HCT116 (cell line): ENCODE measurements at regions not wholly inside any gene's neighbourhood (a gene's known extent, or its start where the extent isn't known, plus 50 kb on each side); places are given as distances from the start of the nearest gene placed in this dataset.

Source experiments
- ATAC-seq: fragments of 200-7000 bp; cut with Tn5 transposase; 2 replicates; pipeline ENCODE4 v1.9.1; 2020; ENCODE audit warnings: mild to moderate bottlenecking, moderate library complexity
- BruUV-seq: library from RNA; stranded (reverse); fragments of 400-500 nt; replicated peaks from 2 replicates; lab custom pipeline; 2021; lab: Mats Ljungman, UMichigan
- CTCF ChIA-PET: fragments of 300-600 bp; sonication (Branson Sonifier 250); formaldehyde crosslinking; loops from one replicate; lab custom pipeline; 2021; ENCODE audit warnings: antibody characterized with exemption; lab: Charles Lee
- POLR2A ChIA-PET: fragments of 300-600, 350-600 bp; sonication (Branson Sonifier 250); formaldehyde crosslinking; loops from one replicate; lab custom pipeline; 2021; ENCODE audit warnings: antibody characterized with exemption; lab: Charles Lee
- RAD21 ChIA-PET, 2 experiments: fragments of 300-600 bp; sonication (Branson Sonifier 250); formaldehyde crosslinking; loops; one replicate each; lab custom pipeline; 2023; ENCODE audit warnings: low total read pairs in 2 of 2; ENCODE audit not compliant: uncharacterized antibody in 2 of 2, unreplicated experiment in 2 of 2, low non-redundant PET in 1 of 2; lab: Charles Lee
- DNase-seq: peaks from one replicate; pipeline ENCODE4 v3.0.0-alpha.2; 2010; ENCODE audit warnings: low read depth, low spot score
- H2AFZ ChIP-seq: fragments of 200-600 bp; shearing (Covaris generic), sonication (generic); 2 replicates; pipeline ENCODE4 v1.6.1; 2017; ENCODE audit warnings: low read depth, mixed run types, mixed read lengths, antibody characterized with exemption, low read length; ENCODE audit not compliant: poor library complexity, severe bottlenecking
- H3K27ac ChIP-seq: 2 replicates; pipeline ENCODE4 v1.5.1; 2012; ENCODE audit warnings: low read depth, low read length
- H3K27me3 ChIP-seq: fragments of 200-600 bp; sonication (generic); 2 replicates; pipeline ENCODE4 v1.6.1; 2016; ENCODE audit warnings: mixed run types, low read length, mixed read lengths; ENCODE audit not compliant: insufficient read depth
- H3K36me3 ChIP-seq, 2 experiments: fragments of 200-500 bp in 1 of 2; fragments of 200-600 bp in 1 of 2; sonication (Bioruptor generic) in 1 of 2; sonication (generic) in 1 of 2; 2 replicates each; pipeline versions ENCODE4 v1.5.1 to v1.6.1; 2014 to 2016; ENCODE audit warnings: low read length in 2 of 2, inconsistent platforms in 1 of 2, mixed read lengths in 1 of 2, mixed run types in 1 of 2; ENCODE audit not compliant: insufficient read depth in 2 of 2, control insufficient read depth in 1 of 2
- H3K4me1 ChIP-seq, 2 experiments: fragments of 200-600 bp in 1 of 2; sonication (generic) in 1 of 2; 2 replicates each; pipeline versions ENCODE4 v1.5.1 to v1.6.1; 2012 to 2017; ENCODE audit warnings: low read length in 2 of 2, inconsistent platforms in 1 of 2, mild to moderate bottlenecking in 1 of 2, mixed read lengths in 1 of 2, mixed run types in 1 of 2, moderate library complexity in 1 of 2; ENCODE audit not compliant: insufficient read depth in 2 of 2, control insufficient read depth in 1 of 2
- H3K4me2 ChIP-seq: fragments of 200-600 bp; sonication (generic); 2 replicates; pipeline ENCODE4 v1.6.1; 2017; ENCODE audit warnings: mixed run types, low read length, mixed read lengths
- H3K4me3 ChIP-seq, 2 experiments: fragments of 200-600 bp in 1 of 2; sonication (generic) in 1 of 2; replicated peaks in 1 of 2; 2 replicates each; pipeline ENCODE4 v1.5.1; 2011 to 2016; ENCODE audit warnings: low read length in 2 of 2, control low read depth in 1 of 2, low read depth in 1 of 2, mild to moderate bottlenecking in 1 of 2, mixed read lengths in 1 of 2, mixed run types in 1 of 2
- H3K79me2 ChIP-seq: fragments of 200-600 bp; sonication (generic); 2 replicates; pipeline ENCODE4 v1.6.1; 2017; ENCODE audit warnings: mild to moderate bottlenecking, mixed run types, low read length, moderate library complexity, mixed read lengths; ENCODE audit not compliant: insufficient read depth
- H3K9ac ChIP-seq: fragments of 200-600 bp; sonication (generic); 2 replicates; pipeline ENCODE4 v1.6.1; 2016; ENCODE audit warnings: low read length, mixed read lengths
- H3K9me2 ChIP-seq: fragments of 200-600 bp; sonication (generic), shearing (Covaris generic); 2 replicates; pipeline ENCODE4 v1.6.1; 2017; ENCODE audit warnings: mixed run types, mild to moderate bottlenecking, moderate library complexity; ENCODE audit not compliant: insufficient read depth
- H3K9me3 ChIP-seq, 2 experiments: fragments of 200-500 bp in 1 of 2; fragments of 200-600 bp in 1 of 2; sonication (Bioruptor generic) in 1 of 2; sonication (generic) in 1 of 2; 2 replicates each; pipeline ENCODE4 v1.6.1; 2014 to 2017; ENCODE audit warnings: low read length in 2 of 2, mixed read lengths in 2 of 2, inconsistent platforms in 1 of 2, low read depth in 1 of 2, mild to moderate bottlenecking in 1 of 2, mixed run types in 1 of 2, moderate library complexity in 1 of 2; ENCODE audit not compliant: control insufficient read depth in 1 of 2, insufficient read depth in 1 of 2
- H4K20me1 ChIP-seq: fragments of 200-600 bp; sonication (generic), shearing (Covaris generic); 2 replicates; pipeline ENCODE4 v1.6.1; 2017; ENCODE audit warnings: mixed run types, mild to moderate bottlenecking, moderate library complexity; ENCODE audit not compliant: insufficient read depth
- ATF3 ChIP-seq: IDR thresholded peaks from 2 replicates; pipeline ENCODE4 v1.6.1; 2012
- CBX3 ChIP-seq: IDR thresholded peaks from 2 replicates; pipeline ENCODE4 v1.6.1; 2012; ENCODE audit warnings: low read depth
- CEBPB ChIP-seq: IDR thresholded peaks from 2 replicates; pipeline ENCODE4 v1.6.1; 2012; ENCODE audit warnings: low read depth
- EGR1 ChIP-seq: IDR thresholded peaks from 2 replicates; pipeline ENCODE4 v1.6.1; 2012; ENCODE audit warnings: low read depth
- ELF1 ChIP-seq: IDR thresholded peaks from 2 replicates; pipeline ENCODE4 v1.6.1; 2012; ENCODE audit warnings: low read depth, borderline replicate concordance
- EZH2 ChIP-seq: fragments of 200-600 bp; sonication (generic); IDR thresholded peaks from 2 replicates; pipeline ENCODE4 v1.6.1; 2017; ENCODE audit warnings: antibody characterized with exemption, mixed run types
- EZH2phosphoT487 ChIP-seq: fragments of 200-600 bp; IDR thresholded peaks from 2 replicates; pipeline ENCODE4 v1.6.1; 2018; ENCODE audit warnings: antibody characterized with exemption, borderline replicate concordance
- FOSL1 ChIP-seq: IDR thresholded peaks from 2 replicates; pipeline ENCODE4 v1.6.1; 2012; ENCODE audit warnings: low read depth
- MAX ChIP-seq: IDR thresholded peaks from 2 replicates; pipeline ENCODE4 v1.6.1; 2012
- POLR2AphosphoS5 ChIP-seq: IDR thresholded peaks from 2 replicates; pipeline ENCODE4 v1.6.1; 2011; ENCODE audit warnings: mild to moderate bottlenecking, low read depth, low read length, moderate library complexity
- REST ChIP-seq: IDR thresholded peaks from 2 replicates; pipeline ENCODE4 v1.6.1; 2012; ENCODE audit warnings: low read depth
- SIN3A ChIP-seq: IDR thresholded peaks from 2 replicates; pipeline ENCODE4 v1.6.1; 2012; ENCODE audit warnings: low read depth
- SP1 ChIP-seq: IDR thresholded peaks from 2 replicates; pipeline ENCODE4 v1.6.1; 2012; ENCODE audit warnings: low read depth
- TCF7L2 ChIP-seq: IDR thresholded peaks from 2 replicates; pipeline ENCODE4 v1.7.0; 2011; ENCODE audit warnings: borderline replicate concordance, inconsistent platforms; ENCODE audit not compliant: insufficient read depth, insufficient read length; ENCODE audit errors: extremely low read depth
- intact Hi-C: fragments of 100-400 bp; cut with micrococcal nuclease; formaldehyde crosslinking; loops from 2 replicates; pipeline ENCODE4 v1.10.0; 2022

DNA sequence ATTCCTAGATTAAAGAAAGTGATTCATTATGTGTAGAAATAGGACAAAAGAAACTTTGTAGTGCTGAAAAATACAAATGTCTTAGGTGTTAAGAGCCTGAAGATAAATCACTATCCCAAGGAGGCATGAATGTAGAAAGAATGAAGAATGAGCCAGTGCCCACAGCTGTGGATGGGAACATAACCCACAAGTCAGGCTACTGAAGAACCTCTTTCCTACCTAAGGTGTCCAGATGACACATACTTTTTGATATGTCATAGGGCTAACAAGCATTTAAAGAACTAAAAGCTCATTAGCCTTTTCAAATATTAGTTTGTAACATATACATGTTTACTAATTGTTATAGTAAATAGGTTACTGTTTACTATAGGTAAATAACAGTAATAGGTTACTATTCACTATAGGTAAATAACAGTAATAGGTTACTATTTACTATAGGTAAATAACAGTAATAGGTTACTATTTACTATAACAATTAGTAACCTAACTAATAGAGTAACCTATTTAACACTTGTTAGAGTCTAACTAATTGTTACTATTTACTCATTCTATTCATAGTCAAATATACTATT, 275.0 kb upstream of the KYNU start:
- no peaks in the 10 kb centered on the region for H3K27me3 ChIP-seq
- ChIA-PET CTCF (interaction anchor here (0.7 kb wide), 1 partner anchor 462 kb away, joined by 3 read pairs; no protein-coding TSS in a partner anchor), POLR2A (no interaction called here), RAD21 (no interaction called here)
- no peaks in the 10 kb centered on the region for H4K20me1 ChIP-seq
- intact Hi-C loops = loop anchor here (5.0 kb wide), 1 partner anchor 315 kb away; no protein-coding TSS in a partner anchor
- DNase-seq (no peak), ATAC-seq (no peak)
- H3K4me2 ChIP-seq = no peak overlapping the region
- H3K4me1 ChIP-seq = no peaks in the 10 kb centered on the region
- no peaks in the 10 kb centered on the region for H3K9me3 ChIP-seq
- no peak overlapping the region for H3K9ac ChIP-seq
- BruUV-seq = no TSS peak
- H3K27ac ChIP-seq = no peak overlapping the region
- H3K79me2 ChIP-seq = no peaks in the 10 kb centered on the region
- H2AFZ ChIP-seq = no peak overlapping the region
- H3K9me2 ChIP-seq = no peaks in the 10 kb centered on the region
- no peak overlapping the region for H3K4me3 ChIP-seq
- no peaks in the 10 kb centered on the region for H3K36me3 ChIP-seq
- TF ChIP-seq EZH2 (no peak), FOSL1 (no peak), TCF7L2 (no peak), ATF3 (no peak), MAX (no peak), ELF1 (no peak), EZH2phosphoT487 (no peak)

DNA sequence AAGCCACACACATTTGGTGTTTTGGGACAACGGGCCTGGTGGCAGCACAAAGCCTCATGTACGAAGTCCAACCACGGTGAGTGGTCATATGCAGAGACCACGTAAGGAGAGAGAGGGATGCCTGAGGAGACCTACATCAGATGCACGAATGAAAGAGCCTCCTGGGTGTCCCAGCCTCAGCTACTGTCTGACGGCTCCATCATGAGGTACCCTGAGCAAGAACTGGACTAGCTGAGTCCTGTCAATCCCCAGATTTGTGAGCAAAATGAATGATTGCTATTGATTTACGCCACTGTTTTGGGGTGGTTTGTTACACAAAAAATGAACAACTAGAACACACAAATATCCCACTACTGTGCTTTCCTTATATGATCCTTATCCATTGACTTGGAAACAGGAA, 275.7 kb upstream of the KYNU start:
- no peak overlapping the region for H2AFZ ChIP-seq
- no peak overlapping the region for H3K9ac ChIP-seq
- POLR2A ChIA-PET = no interaction called here
- H4K20me1 ChIP-seq = no peaks in the 10 kb centered on the region
- no peaks in the 10 kb centered on the region for H3K9me3 ChIP-seq
- RAD21 ChIA-PET = no interaction called here
- CTCF ChIA-PET = interaction anchor here (0.7 kb wide), 1 partner anchor 461 kb away, joined by 3 read pairs; no protein-coding TSS in a partner anchor
- H3K9me2 ChIP-seq = no peaks in the 10 kb centered on the region
- no peak overlapping the region for H3K4me3 ChIP-seq
- H3K27me3 ChIP-seq = no peaks in the 10 kb centered on the region
- H3K4me1 ChIP-seq = no peaks in the 10 kb centered on the region
- DNase-seq (no peak), ATAC-seq (no peak)
- H3K4me2 ChIP-seq = no peak overlapping the region
- H3K27ac ChIP-seq = no peak overlapping the region
- intact Hi-C loops = loop anchor here (5.0 kb wide), 1 partner anchor 314 kb away; no protein-coding TSS in a partner anchor
- no TSS peak for BruUV-seq
- no peaks in the 10 kb centered on the region for H3K36me3 ChIP-seq
- no peaks in the 10 kb centered on the region for H3K79me2 ChIP-seq
- TF ChIP-seq CBX3 = no peak
- no peak for TF ChIP-seq TCF7L2
- TF ChIP-seq ELF1 = no peak
- no peak for TF ChIP-seq REST
- TF ChIP-seq SP1 = no peak
- no peak for TF ChIP-seq EGR1
- no peak for TF ChIP-seq SIN3A
- TF ChIP-seq ATF3 = no peak
- TF ChIP-seq CEBPB = no peak
- TF ChIP-seq EZH2 = no peak
- TF ChIP-seq POLR2AphosphoS5 = no peak
- TF ChIP-seq FOSL1 = no peak
- TF ChIP-seq MAX = no peak
